CD4-positive, alpha-beta T cell treated with Interleukin-4 for 1 hour (primary cell): ENCODE measurements at regions not wholly inside any gene's neighbourhood (a gene's known extent, or its start where the extent isn't known, plus 50 kb on each side); places are given as distances from the start of the nearest gene placed in this dataset.
A peak's percentile ranks its signal among the peaks of the same experiment; 100 is the strongest.
"Not testable (repeated sequence)": the region's sequence is repeated elsewhere in the genome, so short reads cannot be mapped to it uniquely, and the experiment has no call there.

Experiments
- DNase-seq, 2 donors: peaks; one replicate each; pipeline ENCODE4 v3.0.0-alpha.2; 2020 to 2022

- DNase-seq = no peak
These were observed 58.0 kb upstream of the EFCAB3 start for GRCh38 chr17:62322313-62322712.

GRCh38 chr17:62321451-62321850, 58.9 kb upstream of the EFCAB3 start:
- no peak for DNase-seq

GRCh38 chr17:62319846-62320245, 60.5 kb upstream of the EFCAB3 start:
- no peak for DNase-seq

GRCh38 chr17:62309396-62309795, 71.0 kb upstream of the EFCAB3 start:
- DNase-seq = no peak

GRCh38 chr17:62307196-62307595, 73.2 kb upstream of the EFCAB3 start:
- no peak for DNase-seq

- DNase-seq = no peak
These were observed 76.9 kb upstream of the EFCAB3 start for GRCh38 chr17:62303476-62303875.

- DNase-seq = no peak
These were observed 79.7 kb upstream of the EFCAB3 start for GRCh38 chr17:62300697-62301096.

- DNase-seq = not testable (repeated sequence)
These were observed 105.1 kb upstream of the EFCAB3 start for GRCh38 chr17:62275290-62275689.

GRCh38 chr17:62268361-62268760, 112.0 kb upstream of the EFCAB3 start:
- DNase-seq = not testable (repeated sequence)

GRCh38 chr17:62264974-62265373, 115.4 kb upstream of the EFCAB3 start:
- DNase-seq = not testable (repeated sequence)

GRCh38 chr17:62255791-62256190, 124.6 kb upstream of the EFCAB3 start:
- DNase-seq = not testable (repeated sequence)

- not testable (repeated sequence) for DNase-seq
These were observed 138.3 kb upstream of the EFCAB3 start for GRCh38 chr17:62242076-62242475.

- not testable (repeated sequence) for DNase-seq
These were observed 140.8 kb upstream of the EFCAB3 start for GRCh38 chr17:62239569-62239968.

GRCh38 chr17:62238551-62239338, 141.6 kb upstream of the EFCAB3 start:
- not testable (repeated sequence) for DNase-seq

GRCh38 chr17:62233822-62234481, 146.4 kb upstream of the EFCAB3 start:
- DNase-seq = not testable (repeated sequence)

- not testable (repeated sequence) for DNase-seq
These were observed 149.1 kb upstream of the EFCAB3 start for GRCh38 chr17:62231293-62231692.

GRCh38 chr17:62226610-62227240, 153.6 kb upstream of the EFCAB3 start:
- DNase-seq = peak in 1 of 2 donors; percentile 5

GRCh38 chr17:62223585-62223984, 156.8 kb upstream of the EFCAB3 start:
- not testable (repeated sequence) for DNase-seq

- DNase-seq = no peak
These were observed 154.3 kb upstream of the MED13 start for GRCh38 chr17:62219221-62219899.

GRCh38 chr17:62216847-62217246, 151.8 kb upstream of the MED13 start:
- no peak for DNase-seq

- DNase-seq = not testable (repeated sequence)
These were observed 150.8 kb upstream of the MED13 start for GRCh38 chr17:62215891-62216290.

GRCh38 chr17:62206550-62206949, 141.5 kb upstream of the MED13 start:
- no peak for DNase-seq

GRCh38 chr17:62197156-62197555, 132.1 kb upstream of the MED13 start:
- not testable (repeated sequence) for DNase-seq
